ENCODE measurements at regions not wholly inside any gene's neighbourhood (a gene's known extent, or its start where the extent isn't known, plus 50 kb on each side); places are given as distances from the start of the nearest gene placed in this dataset.
"Not testable (repeated sequence)": the region's sequence is repeated elsewhere in the genome, so short reads cannot be mapped to it uniquely, and the experiment has no call there.

DNA sequence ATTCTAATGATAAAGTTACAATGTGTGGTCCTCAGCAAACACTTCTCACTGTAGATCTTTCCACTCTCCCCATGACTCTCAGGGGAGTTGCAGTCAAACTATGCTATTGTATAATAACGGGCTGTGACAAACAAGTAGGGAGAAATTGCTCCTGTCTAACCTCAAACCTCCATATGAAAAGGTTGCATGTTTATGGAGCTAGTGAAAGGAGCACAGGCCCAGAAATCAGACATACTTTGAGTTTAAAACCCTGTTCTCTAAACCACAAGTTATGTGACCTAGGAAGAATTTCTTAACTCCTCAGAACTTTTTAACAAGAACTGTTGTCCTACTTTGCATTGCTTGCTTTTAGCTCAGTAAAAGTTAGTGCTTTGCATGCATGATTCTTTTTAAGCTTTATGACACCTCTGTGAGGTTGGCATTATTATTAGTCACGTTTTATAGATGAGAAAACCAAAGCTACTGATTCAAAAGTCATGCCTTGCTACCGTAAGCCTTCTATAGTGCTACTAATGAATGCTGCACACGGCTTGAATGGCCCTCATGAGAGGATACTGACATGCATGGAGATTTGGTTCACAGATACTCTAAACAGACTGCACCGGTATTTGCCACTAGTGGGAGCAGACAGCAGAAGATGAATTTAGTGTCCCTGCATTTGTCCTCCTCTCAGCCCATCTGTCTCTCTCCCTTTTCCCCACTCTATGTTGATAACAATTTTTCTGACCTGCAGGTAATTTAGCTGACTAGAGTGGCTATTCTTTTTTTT, 129.5 kb upstream of the PCGF5 start:
- H3K27ac ChIP-seq (replicated peaks): peak overlapping the region; percentile 86
- TF ChIP-seq, protein P1, sequence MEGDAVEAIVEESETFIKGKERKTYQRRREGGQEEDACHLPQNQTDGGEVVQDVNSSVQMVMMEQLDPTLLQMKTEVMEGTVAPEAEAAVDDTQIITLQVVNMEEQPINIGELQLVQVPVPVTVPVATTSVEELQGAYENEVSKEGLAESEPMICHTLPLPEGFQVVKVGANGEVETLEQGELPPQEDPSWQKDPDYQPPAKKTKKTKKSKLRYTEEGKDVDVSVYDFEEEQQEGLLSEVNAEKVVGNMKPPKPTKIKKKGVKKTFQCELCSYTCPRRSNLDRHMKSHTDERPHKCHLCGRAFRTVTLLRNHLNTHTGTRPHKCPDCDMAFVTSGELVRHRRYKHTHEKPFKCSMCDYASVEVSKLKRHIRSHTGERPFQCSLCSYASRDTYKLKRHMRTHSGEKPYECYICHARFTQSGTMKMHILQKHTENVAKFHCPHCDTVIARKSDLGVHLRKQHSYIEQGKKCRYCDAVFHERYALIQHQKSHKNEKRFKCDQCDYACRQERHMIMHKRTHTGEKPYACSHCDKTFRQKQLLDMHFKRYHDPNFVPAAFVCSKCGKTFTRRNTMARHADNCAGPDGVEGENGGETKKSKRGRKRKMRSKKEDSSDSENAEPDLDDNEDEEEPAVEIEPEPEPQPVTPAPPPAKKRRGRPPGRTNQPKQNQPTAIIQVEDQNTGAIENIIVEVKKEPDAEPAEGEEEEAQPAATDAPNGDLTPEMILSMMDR (IDR thresholded peaks at IDR 0.05; ENCODE audit: borderline replicate concordance): peak; percentile 49
- H3K36me3 ChIP-seq: no peaks in the 10 kb centered on the region
- peaks cover 21% of the 10 kb centered on the region for H3K4me1 ChIP-seq
- H3K27me3 ChIP-seq (ENCODE audit: low read depth): no peaks in the 10 kb centered on the region
- no peak overlapping the region for H3K4me3 ChIP-seq
- no peak for DNase-seq
- H3K9me3 ChIP-seq (replicated peaks): peaks cover 5% of the 10 kb centered on the region
- intact Hi-C loops (cut with micrococcal nuclease): no loop called here

DNA sequence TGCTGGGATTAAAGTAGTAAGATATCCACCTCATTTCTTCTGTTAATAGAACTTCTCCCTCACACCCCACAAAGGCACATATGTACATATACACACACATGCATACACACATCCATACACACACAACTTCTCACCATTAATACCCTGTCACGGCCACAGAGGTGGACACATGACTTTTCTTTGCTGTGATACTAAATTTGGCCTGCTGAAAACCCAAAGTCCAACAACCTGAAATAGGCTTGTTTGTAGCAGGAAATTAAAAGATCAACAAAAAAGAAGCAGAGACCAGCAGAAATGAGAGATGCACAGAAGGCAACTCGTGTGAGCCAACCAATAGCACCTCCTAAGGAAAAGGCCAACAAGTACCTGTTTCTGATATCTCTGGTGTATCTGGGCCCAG, 128.7 kb upstream of the PCGF5 start:
- intact Hi-C loops (cut with micrococcal nuclease): no loop called here
- Histone ChIP-seq H3K4me1 (peaks cover 21% of the 10 kb centered on the region), H3K9me3 (replicated peaks) (peaks cover 5% of the 10 kb centered on the region), H3K4me3 (no peak overlapping the region), H3K36me3 (no peaks in the 10 kb centered on the region), H3K27ac (replicated peaks) (no peak overlapping the region), H3K27me3 (ENCODE audit: low read depth) (no peaks in the 10 kb centered on the region)
- TF ChIP-seq, protein P1 (IDR thresholded peaks at IDR 0.05; ENCODE audit: borderline replicate concordance): no peak
- DNase-seq: no peak

DNA sequence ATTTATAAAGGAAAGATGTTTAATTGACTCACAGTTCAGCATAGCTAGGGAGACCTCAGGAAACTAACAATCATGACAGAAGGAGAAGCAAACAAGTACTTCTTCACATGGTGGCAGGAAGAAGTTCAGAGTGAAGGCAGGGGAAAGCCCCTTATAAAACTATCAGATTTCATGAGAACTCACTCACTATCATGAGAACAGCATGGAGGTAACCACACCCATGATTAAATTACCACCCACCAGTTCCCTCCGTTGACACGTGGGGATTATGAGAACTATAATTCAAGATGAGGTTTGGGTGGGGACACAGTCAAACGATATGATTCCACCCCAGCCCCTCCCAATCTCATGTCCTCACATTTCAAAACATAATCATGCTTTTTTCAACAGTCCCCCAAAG, 124.2 kb upstream of the PCGF5 start:
- Histone ChIP-seq H3K36me3 (no peaks in the 10 kb centered on the region), H3K9me3 (replicated peaks) (peaks cover 16% of the 10 kb centered on the region), H3K27ac (replicated peaks) (no peak overlapping the region), H3K4me3 (no peak overlapping the region), H3K4me1 (no peaks in the 10 kb centered on the region), H3K27me3 (ENCODE audit: low read depth) (no peaks in the 10 kb centered on the region)
- DNase-seq: no peak
- intact Hi-C loops (cut with micrococcal nuclease): no loop called here
- TF ChIP-seq, protein P1 (IDR thresholded peaks at IDR 0.05; ENCODE audit: borderline replicate concordance): no peak

DNA sequence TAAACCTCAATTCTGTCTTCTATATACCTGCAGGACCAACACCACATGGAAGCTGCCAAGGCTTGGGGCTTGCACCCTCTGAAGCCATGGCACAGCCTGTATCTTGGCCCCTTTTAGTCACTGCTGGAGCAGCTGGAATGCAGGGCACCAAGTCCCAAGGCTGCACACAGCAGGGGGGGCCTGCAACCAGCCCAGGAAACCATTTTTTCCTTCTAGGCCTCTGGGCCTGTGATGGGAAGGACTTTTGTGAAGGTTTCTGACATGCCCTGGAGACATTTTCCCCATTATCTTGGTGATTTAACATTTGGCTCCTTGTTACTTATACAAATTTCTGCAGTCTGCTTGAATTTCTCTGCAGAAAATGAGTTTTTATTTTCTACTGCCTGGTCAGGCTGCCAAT, 123.2 kb upstream of the PCGF5 start:
- Histone ChIP-seq H3K9me3 (replicated peaks) (peaks cover 16% of the 10 kb centered on the region), H3K27ac (replicated peaks) (no peak overlapping the region), H3K4me3 (no peak overlapping the region), H3K27me3 (ENCODE audit: low read depth) (no peaks in the 10 kb centered on the region), H3K36me3 (no peaks in the 10 kb centered on the region), H3K4me1 (no peaks in the 10 kb centered on the region)
- intact Hi-C loops (cut with micrococcal nuclease): no loop called here
- TF ChIP-seq, protein P1 (IDR thresholded peaks at IDR 0.05; ENCODE audit: borderline replicate concordance): no peak
- no peak for DNase-seq

DNA sequence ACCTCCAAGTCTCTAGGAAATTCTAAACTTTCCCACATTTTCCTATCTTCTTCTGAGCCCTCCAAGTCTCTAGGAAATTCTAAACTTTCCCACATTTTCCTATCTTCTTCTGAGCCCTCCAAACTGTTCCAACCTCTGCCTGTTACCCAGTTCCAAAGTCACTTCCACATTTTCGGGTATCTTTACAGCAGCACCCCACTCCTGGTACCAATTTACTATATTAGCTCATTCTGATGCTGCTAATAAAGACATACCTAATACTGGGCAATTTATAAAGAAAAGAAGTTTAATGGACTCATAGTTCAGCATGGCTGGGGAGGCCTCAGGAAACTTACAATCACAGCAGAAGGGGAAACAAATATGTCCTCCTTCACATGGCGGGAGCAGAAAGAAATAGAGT, 122.4 kb upstream of the PCGF5 start:
- H3K27me3 ChIP-seq (ENCODE audit: low read depth); intact Hi-C loops (cut with micrococcal nuclease): not testable (repeated sequence)

DNA sequence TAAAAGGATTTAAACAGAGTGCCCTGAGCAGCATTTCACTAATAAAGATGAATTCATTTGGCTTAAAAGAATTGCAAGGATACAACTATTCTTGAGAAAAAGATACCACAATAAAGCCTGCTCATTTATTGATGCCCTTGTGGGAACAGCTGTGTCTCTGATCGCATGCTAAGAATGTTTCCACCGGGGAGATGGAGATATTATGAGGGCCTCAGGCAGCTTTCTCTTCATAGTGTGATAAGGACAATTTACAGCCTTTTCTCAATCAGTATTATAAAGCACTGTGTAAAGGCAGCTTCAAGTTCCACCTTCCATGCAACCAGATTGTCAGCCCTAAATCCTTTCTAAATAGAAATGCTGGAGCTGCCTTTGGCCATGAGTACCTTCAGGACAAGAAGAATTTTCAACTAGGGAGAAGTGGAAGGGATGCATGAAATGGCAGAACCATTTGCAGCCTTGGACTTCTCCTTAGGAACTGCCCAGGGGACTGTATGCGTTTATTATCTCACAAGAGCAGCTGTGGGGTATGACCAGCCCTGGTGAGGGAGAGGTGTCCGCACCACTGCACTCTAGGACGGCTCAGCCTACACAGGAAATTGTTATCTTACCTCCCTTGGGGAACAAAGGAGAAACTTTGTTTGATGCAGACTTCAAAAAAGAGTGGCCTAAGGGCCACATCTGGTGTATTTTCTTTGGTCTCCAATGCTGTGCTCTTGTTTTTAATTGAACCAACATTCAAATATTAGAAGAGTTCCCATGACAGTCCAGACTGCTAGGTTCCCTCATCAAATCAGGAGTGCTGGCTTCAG, 116.9 kb upstream of the PCGF5 start:
- intact Hi-C loops (cut with micrococcal nuclease): no loop called here
- Histone ChIP-seq H3K4me3 (no peak overlapping the region), H3K9me3 (replicated peaks) (peaks cover 6% of the 10 kb centered on the region), H3K27me3 (ENCODE audit: low read depth) (no peaks in the 10 kb centered on the region), H3K36me3 (no peaks in the 10 kb centered on the region), H3K27ac (replicated peaks) (no peak overlapping the region), H3K4me1 (peaks cover 14% of the 10 kb centered on the region)
- TF ChIP-seq, protein P1 (IDR thresholded peaks at IDR 0.05; ENCODE audit: borderline replicate concordance): no peak
- DNase-seq: no peak

More for the DNA sequence above, 122.4 kb upstream of the PCGF5 start:
- H3K4me3 ChIP-seq; H3K27ac ChIP-seq (replicated peaks); H3K36me3 ChIP-seq; DNase-seq; H3K4me1 ChIP-seq: not testable (repeated sequence)
- H3K9me3 ChIP-seq (replicated peaks): peaks cover 16% of the 10 kb centered on the region
